Activated CD8-positive, alpha-beta memory T cell treated with anti-CD3 and anti-CD28 coated beads, Interleukin-2, amount 50 U/mL, for 1 hour (primary cell): ENCODE measurements at regions not wholly inside any gene's neighbourhood (a gene's known extent, or its start where the extent isn't known, plus 50 kb on each side); places are given as distances from the start of the nearest gene placed in this dataset.

ENCODE experiments used
- DNase-seq: peaks from one replicate; pipeline ENCODE4 v3.0.0-alpha.2; 2020; ENCODE audit errors: extremely low read depth

GRCh38 chr21:23740463-23740862 is 1866.8 kb downstream of the MRPL39 start:
- no peak for DNase-seq

- no peak for DNase-seq
These were observed 1874.5 kb downstream of the MRPL39 start for GRCh38 chr21:23732776-23733175.

- DNase-seq, result no peak
These were observed 1878.0 kb downstream of the MRPL39 start for GRCh38 chr21:23729331-23729730.

- no peak for DNase-seq
These were observed 1881.7 kb downstream of the MRPL39 start for GRCh38 chr21:23725576-23725975.

GRCh38 chr21:23718446-23719285 is 1888.6 kb downstream of the MRPL39 start:
- DNase-seq, result no peak

- no peak for DNase-seq
These were observed 1895.1 kb downstream of the MRPL39 start for GRCh38 chr21:23712166-23712565.

- no peak for DNase-seq
These were observed 1900.8 kb downstream of the MRPL39 start for GRCh38 chr21:23706431-23706830.

GRCh38 chr21:23699402-23699801 is 1907.9 kb downstream of the MRPL39 start:
- no peak for DNase-seq

- DNase-seq, result no peak
These were observed 1908.7 kb downstream of the MRPL39 start for GRCh38 chr21:23698619-23699018.

GRCh38 chr21:23695443-23695842 is 1911.8 kb downstream of the MRPL39 start:
- DNase-seq, result no peak

GRCh38 chr21:23694390-23694789 is 1912.9 kb downstream of the MRPL39 start:
- no peak for DNase-seq

- DNase-seq, result no peak
These were observed 1917.0 kb downstream of the MRPL39 start for GRCh38 chr21:23690316-23690715.

GRCh38 chr21:23686737-23687523 is 1920.4 kb downstream of the MRPL39 start:
- DNase-seq, result no peak

- DNase-seq, result no peak
These were observed 1922.8 kb downstream of the MRPL39 start for GRCh38 chr21:23684431-23684830.

- no peak for DNase-seq
These were observed 1943.0 kb downstream of the MRPL39 start for GRCh38 chr21:23664193-23664694.

GRCh38 chr21:23660560-23660959 is 1946.7 kb downstream of the MRPL39 start:
- DNase-seq, result no peak

- DNase-seq, result no peak
These were observed 1962.5 kb downstream of the MRPL39 start for GRCh38 chr21:23644768-23645167.

- DNase-seq, result no peak
These were observed 1967.6 kb downstream of the MRPL39 start for GRCh38 chr21:23639721-23640120.

GRCh38 chr21:23638131-23638695 is 1969.1 kb downstream of the MRPL39 start:
- no peak for DNase-seq

GRCh38 chr21:23633447-23633940 is 1973.8 kb downstream of the MRPL39 start:
- no peak for DNase-seq

GRCh38 chr21:23624281-23624680 is 1983.0 kb downstream of the MRPL39 start:
- no peak for DNase-seq

- no peak for DNase-seq
These were observed 1994.3 kb downstream of the MRPL39 start for GRCh38 chr21:23613014-23613413.
